GM20000 (cell line): ENCODE measurements at regions not wholly inside any gene's neighbourhood (a gene's known extent, or its start where the extent isn't known, plus 50 kb on each side); places are given as distances from the start of the nearest gene placed in this dataset.

Source experiments
- DNase-seq: peaks from one replicate; pipeline ENCODE4 v3.0.0; 2012; ENCODE audit warnings: low spot score
- TF ChIP-seq, protein P1 (sequence below): IDR thresholded peaks from 2 replicates; pipeline ENCODE4 v1.5.1; 2012; ENCODE audit warnings: mild to moderate bottlenecking, control low read depth; ENCODE audit errors: extremely low read depth, missing control alignments

DNA sequence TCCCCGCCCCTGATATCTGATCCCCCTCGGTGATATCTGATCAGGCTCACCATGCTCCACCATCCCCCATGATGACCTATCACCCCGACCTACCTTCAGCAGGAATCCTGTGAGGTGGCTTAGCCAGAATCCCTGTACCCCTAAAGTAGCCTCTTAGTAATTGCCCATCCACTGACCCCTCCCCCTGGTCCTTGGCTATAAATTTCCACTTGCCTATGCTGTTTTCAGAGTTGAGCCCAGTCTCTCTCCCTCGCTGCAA is 177.5 kb upstream of the GGTLC1 start:
- TF ChIP-seq, protein P1, sequence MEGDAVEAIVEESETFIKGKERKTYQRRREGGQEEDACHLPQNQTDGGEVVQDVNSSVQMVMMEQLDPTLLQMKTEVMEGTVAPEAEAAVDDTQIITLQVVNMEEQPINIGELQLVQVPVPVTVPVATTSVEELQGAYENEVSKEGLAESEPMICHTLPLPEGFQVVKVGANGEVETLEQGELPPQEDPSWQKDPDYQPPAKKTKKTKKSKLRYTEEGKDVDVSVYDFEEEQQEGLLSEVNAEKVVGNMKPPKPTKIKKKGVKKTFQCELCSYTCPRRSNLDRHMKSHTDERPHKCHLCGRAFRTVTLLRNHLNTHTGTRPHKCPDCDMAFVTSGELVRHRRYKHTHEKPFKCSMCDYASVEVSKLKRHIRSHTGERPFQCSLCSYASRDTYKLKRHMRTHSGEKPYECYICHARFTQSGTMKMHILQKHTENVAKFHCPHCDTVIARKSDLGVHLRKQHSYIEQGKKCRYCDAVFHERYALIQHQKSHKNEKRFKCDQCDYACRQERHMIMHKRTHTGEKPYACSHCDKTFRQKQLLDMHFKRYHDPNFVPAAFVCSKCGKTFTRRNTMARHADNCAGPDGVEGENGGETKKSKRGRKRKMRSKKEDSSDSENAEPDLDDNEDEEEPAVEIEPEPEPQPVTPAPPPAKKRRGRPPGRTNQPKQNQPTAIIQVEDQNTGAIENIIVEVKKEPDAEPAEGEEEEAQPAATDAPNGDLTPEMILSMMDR, result no peak
- no peak for DNase-seq

- TF ChIP-seq, protein P1, result no peak
- DNase-seq, result no peak
Observed at GRCh38 chr20:24165301-24166122, 176.9 kb upstream of the GGTLC1 start.

- no peak for DNase-seq
- TF ChIP-seq, protein P1, result no peak
Observed at GRCh38 chr20:24164360-24164759, 175.8 kb upstream of the GGTLC1 start.

DNA sequence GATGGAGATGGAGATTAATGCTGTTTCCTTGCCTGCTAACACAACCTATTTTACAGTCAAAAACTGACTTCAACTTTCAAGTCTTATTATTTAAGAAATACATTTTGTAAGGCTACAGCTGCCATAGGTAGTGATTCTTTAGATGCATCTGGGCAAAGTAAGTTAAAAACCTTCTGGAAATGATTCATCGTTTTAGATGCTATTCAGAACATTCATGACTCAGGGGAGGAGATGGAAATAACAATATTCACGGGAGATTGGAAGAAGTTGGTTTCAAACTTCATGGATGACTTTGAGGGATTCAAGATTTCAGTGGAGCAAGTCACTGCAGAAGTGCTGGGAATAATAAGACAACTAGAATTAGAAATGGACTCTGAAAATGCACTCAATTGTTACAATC is 174.9 kb upstream of the GGTLC1 start:
- no peak for DNase-seq
- TF ChIP-seq, protein P1, result no peak

GRCh38 chr20:24160563-24161281 is 172.1 kb upstream of the GGTLC1 start:
- DNase-seq, result no peak
- TF ChIP-seq, protein P1, result peak; percentile 60

- TF ChIP-seq, protein P1, result no peak
- DNase-seq, result no peak
Observed at GRCh38 chr20:24158281-24158680, 169.7 kb upstream of the GGTLC1 start.

GRCh38 chr20:24157213-24157612 is 168.6 kb upstream of the GGTLC1 start:
- DNase-seq, result no peak
- TF ChIP-seq, protein P1, result no peak
